ENCODE measurements at regions not wholly inside any gene's neighbourhood (a gene's known extent, or its start where the extent isn't known, plus 50 kb on each side); places are given as distances from the start of the nearest gene placed in this dataset.
"Not testable (repeated sequence)": the region's sequence is repeated elsewhere in the genome, so short reads cannot be mapped to it uniquely, and the experiment has no call there.

GRCh38 chr12:46516933-46517578, 144.5 kb upstream of the SLC38A2 start:
- DNase-seq = no peak

DNA sequence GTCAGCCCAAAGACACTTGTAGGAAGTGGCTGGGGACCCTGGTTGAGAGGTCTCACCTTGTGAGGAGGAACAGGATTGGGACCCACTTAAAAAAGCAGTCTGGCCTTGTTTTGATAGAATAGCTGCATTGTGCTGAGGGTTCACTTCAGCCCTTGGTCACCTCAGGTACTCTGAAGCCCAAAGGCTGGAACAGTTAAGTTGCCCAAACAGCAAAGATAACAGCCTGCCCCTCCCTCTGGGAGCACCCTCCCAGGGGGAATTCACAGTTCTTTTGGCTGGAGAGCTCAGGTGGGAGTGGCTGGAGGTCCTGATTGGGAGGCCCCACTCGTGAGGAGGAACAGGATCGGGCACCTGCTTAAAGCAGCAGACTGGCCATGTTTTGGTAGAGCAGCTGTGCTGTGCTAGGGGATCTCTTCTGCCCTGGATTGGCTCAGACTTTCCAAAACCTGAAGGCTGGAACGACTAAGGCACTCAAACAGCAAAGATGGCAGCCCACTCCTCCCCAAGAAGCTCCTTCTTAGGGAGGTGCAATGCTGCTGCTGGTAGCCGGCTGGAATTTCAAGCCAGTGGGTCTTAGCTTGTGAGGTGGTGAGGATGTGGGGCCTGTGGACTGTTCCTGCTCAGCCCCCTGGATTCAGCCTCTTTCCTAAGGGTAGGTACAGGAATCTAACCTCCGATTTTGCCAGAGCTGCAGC, 143.8 kb upstream of the SLC38A2 start:
- no peak for DNase-seq

- DNase-seq = no peak
Observed at GRCh38 chr12:46515829-46516228, 143.3 kb upstream of the SLC38A2 start.

DNA sequence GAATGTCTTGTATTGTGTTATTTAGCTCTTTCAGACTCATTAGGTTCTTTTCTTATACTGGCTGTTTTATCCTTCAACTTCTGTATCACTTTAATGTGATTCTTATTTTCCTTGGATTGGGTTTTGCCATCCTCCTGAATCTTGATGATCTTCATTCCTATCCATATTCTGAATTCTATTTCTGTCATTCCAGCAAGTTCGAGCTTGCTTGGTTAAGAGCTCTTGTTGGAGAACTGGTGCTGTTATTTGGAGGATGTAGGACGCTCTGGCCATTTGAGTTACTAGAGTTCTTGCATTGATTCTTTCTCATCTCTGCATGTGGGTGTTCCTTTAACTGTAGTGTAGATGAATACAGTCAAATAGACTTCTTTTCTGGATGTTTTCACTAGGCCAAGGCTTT, 142.3 kb upstream of the SLC38A2 start:
- DNase-seq = no peak

GRCh38 chr12:46510257-46510656, 137.7 kb upstream of the SLC38A2 start:
- not testable (repeated sequence) for DNase-seq

DNA sequence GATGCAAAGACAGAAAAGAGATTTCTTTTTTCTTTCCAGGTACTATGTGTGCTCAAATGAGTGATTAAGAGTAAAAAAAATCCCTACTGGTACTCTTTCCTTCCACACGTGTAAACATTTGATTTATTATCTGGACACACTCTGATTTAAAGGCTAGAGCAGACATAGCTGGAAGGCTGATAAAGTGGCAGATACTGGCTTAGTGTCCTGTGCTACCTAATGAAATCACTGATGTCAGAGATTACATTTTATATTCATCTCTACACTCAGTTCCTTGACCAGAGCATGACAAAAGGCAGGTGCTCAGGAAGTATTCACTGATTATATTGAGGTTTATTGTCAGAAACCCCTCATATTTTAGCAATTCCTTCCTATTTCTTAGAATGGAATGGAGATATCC, 136.6 kb upstream of the SLC38A2 start:
- no peak for DNase-seq

DNA sequence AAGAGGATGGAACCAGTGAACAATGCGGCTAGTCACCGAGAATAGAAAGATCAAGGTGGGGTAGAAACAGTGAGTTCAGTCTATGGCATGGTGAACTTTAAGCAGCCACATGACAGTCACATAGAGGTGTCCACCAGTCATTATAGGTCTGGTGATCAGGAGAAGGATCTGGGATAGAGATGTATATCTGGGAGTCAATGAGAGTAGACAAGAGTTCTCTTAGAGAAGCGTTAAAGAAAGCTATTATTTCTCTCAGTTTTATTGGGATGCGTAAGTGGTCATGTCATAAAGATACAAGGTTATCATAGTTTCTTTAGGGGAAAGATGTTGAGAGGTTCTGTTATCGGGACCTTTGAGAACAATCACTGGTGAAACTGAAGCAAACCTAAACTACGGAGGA, 136.1 kb upstream of the SLC38A2 start:
- DNase-seq = no peak

- no peak for DNase-seq
Observed at GRCh38 chr12:46507766-46508165, 135.2 kb upstream of the SLC38A2 start.

DNA sequence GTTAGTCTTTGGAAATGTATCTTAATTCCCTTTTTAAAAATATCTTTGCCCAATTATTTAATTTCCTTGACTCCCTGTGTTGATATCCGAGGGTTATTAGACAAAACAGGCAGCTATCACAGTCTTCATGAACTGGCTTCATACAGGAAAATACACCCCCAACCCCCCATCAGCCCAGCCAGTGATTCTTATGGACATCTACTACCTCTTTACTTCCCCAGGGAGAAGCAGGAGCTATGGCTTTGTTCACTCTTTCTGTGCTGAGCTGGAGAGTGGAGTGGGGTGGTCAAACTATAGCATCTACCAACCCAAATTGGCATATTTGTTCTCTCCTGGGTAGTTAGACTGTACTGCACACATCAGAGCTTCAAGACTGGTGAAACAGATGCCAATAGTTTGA, 134.4 kb upstream of the SLC38A2 start:
- no peak for DNase-seq

GRCh38 chr12:46506198-46506597, 133.6 kb upstream of the SLC38A2 start:
- DNase-seq = no peak

DNA sequence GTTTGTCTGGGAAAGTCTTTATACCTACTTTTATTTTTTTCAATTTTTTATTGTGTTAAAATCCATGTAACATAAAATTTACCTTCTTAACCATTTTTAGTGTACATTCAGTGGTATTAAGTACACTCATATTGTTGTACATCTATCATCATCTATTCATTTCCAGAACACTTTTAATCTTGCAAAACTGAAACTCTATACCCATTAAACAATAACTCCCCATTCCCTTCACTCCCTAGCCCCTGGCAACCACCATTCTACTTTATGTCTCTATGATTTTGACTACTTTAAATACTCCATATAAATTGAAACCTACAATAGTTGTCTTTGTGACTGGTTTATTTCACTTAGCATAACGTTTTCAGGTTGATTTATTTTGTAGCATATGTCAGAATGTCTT, 131.9 kb upstream of the SLC38A2 start:
- DNase-seq = no peak

- DNase-seq = no peak
Observed at GRCh38 chr12:46503637-46504175, 131.1 kb upstream of the SLC38A2 start.

GRCh38 chr12:46500673-46501072, 128.1 kb upstream of the SLC38A2 start:
- no peak for DNase-seq

DNA sequence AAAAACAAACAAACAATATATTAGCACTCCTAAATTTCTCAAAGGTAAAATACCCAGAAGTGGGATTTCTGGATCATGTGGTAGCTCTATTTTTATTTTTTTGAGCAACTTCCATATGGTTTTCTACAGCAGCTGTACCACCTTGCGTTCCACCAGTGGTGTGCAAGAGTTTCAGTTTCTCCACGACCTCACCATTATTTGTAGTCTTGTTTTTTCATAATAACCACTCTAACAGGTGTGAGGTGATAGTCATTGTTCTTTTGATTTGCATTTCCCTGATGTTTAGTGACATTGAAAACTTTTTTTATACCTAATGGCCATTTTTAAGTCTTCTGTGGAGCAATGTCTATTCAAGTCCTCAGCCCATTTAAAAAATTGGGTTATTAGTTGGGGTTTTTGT, 127.3 kb upstream of the SLC38A2 start:
- no peak for DNase-seq

- no peak for DNase-seq
Observed at GRCh38 chr12:46499226-46499625, 126.7 kb upstream of the SLC38A2 start.

DNA sequence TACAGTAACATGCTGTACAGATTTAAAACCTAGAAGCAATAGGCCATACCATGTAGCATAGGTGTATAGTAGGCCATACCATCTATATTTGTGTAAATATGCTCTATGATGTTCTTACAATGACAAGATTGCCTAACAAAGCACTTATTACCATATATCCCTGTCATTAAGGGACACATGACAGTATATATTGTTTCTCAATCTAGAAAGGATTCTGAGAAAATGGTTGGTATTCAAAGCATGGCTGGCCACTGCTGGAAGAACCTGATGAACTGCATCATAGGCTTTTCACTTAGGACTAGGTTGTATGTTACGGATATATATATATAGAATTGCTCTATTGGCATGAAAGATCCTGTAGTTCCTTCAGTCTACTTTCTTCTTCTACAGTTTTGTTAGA, 125.2 kb upstream of the SLC38A2 start:
- DNase-seq = no peak

GRCh38 chr12:46494424-46494823, 121.9 kb upstream of the SLC38A2 start:
- no peak for DNase-seq

GRCh38 chr12:46493834-46494181, 121.2 kb upstream of the SLC38A2 start:
- no peak for DNase-seq

DNA sequence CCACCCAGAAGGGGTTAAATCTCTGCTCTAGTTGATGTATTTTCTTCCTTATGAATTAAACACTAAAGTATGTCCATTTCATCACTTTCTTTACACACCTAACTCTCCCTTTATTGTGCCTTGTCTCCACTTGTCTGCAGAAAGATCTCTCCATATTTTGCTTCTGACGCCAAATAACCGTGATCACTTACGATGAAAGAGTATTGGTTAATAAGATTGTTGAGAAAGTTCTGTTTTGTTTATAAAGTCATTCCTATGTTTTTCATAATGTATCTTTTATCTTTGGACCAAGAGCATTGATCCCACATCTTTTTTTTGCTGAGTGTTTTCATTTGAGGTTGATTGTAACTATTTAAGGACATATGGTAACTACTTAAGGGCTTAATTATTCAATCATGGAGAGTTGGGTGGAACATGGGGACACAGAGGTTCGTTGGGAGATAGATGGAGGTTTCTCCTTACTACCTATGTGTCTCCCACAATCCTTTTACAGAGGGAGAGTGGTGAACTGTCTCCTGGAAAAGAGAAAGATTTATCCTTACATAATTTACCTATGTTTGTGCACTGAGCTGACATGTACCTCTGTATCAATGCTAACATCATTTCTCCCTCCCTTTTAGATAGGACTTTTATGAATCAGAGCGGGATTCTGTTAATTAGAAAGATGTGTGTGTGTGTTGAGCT, 120.7 kb upstream of the SLC38A2 start:
- DNase-seq = no peak

DNA sequence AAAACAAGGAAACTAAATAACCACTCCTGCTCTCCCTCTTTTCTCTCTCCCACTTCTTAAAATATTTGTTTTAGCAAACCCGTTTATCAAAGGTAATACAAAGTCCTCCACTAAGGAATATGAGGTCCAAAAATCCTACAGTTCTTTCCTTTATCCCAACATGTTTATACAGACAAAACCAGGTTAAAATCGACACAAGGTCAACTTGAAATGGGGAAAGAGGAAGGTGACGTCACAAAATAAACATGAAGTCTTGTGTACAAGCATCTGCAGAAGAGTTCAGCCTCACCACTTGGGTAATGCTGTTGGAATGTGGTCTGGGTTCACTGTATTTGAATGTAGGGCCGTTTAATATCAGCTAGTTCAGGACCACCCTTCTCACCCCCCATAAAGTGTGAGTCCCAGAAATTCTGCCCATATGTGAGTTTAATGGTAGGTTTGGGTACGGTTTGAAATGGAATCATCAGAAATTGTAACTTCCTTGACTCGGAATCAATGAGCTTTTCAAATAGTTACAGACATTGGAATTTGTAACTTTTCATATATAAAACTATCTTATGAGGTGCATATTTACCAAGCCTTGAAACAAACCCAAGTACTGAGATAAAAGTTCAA, 120.0 kb upstream of the SLC38A2 start:
- no peak for DNase-seq

GRCh38 chr12:46491548-46491947, 119.0 kb upstream of the SLC38A2 start:
- no peak for DNase-seq

- no peak for DNase-seq
Observed at GRCh38 chr12:46490635-46491034, 118.1 kb upstream of the SLC38A2 start.

DNA sequence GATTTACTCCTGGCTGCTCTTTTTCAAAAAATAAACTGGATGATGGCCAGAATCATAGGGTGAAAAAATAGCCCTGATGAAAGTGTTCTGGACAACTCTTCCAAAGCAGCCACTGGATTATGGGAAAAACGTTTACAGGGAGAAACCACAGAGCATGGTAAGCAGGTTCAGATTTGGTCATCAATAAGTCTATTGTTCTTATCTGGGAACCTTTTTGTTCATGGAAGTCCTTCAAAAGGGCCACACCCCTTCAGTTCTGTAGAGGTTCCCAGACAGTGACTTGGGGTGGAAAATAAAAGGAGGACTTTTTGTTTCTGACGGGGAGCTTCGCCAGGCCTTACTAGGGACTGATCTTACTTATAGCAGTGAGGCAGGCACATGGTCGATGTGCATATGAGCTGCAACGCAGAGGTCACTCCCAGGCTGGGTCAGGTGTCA, 117.4 kb upstream of the SLC38A2 start:
- DNase-seq = no peak
